K562 (cell line): ENCODE measurements at regions not wholly inside any gene's neighbourhood (a gene's known extent, or its start where the extent isn't known, plus 50 kb on each side); places are given as distances from the start of the nearest gene placed in this dataset.

Experiments
- C11orf30 ChIP-seq: fragments of 450-650 bp; IDR thresholded peaks from 2 replicates; pipeline ENCODE4 v1.6.1; 2016; ENCODE audit warnings: low read depth, mild to moderate bottlenecking
- PCBP2 ChIP-seq: fragments of 200-400 bp; formaldehyde crosslinking; IDR thresholded peaks from 2 replicates; pipeline ENCODE4 v1.6.1; 2018; ENCODE audit warnings: low read length, low read depth, mild to moderate bottlenecking, moderate library complexity; ENCODE audit not compliant: poor library complexity, severe bottlenecking
- POLR2AphosphoS5 ChIP-seq: IDR thresholded peaks from 2 replicates; pipeline ENCODE4 v1.6.1; 2011; ENCODE audit warnings: mild to moderate bottlenecking, low read depth, low read length, moderate library complexity; ENCODE audit not compliant: control insufficient read depth, insufficient read depth
- SMARCA4 ChIP-seq: fragments of 450-650 bp; IDR thresholded peaks from 2 replicates; pipeline ENCODE4 v1.6.1; 2016
- TRIM28 ChIP-seq: fragments of 450-650 bp; IDR thresholded peaks from 2 replicates; pipeline ENCODE4 v1.6.1; 2017
- TF ChIP-seq, protein P1 (sequence below): sonication (generic); formaldehyde crosslinking; IDR thresholded peaks from 2 replicates; pipeline ENCODE4 v1.8.1; 2022; ENCODE audit warnings: missing genetic modification reagents

GRCh38 chr1:172875892-172876291, 174.8 kb downstream of the TNFSF18 start:
- TF ChIP-seq POLR2AphosphoS5 (no peak), TRIM28 (no peak), C11orf30 (no peak), SMARCA4 (no peak), PCBP2 (no peak)
- TF ChIP-seq, protein P1, sequence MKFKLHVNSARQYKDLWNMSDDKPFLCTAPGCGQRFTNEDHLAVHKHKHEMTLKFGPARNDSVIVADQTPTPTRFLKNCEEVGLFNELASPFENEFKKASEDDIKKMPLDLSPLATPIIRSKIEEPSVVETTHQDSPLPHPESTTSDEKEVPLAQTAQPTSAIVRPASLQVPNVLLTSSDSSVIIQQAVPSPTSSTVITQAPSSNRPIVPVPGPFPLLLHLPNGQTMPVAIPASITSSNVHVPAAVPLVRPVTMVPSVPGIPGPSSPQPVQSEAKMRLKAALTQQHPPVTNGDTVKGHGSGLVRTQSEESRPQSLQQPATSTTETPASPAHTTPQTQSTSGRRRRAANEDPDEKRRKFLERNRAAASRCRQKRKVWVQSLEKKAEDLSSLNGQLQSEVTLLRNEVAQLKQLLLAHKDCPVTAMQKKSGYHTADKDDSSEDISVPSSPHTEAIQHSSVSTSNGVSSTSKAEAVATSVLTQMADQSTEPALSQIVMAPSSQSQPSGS (CRISPR knock-in tag), result no peak
